ENCODE measurements at regions not wholly inside any gene's neighbourhood (a gene's known extent, or its start where the extent isn't known, plus 50 kb on each side); places are given as distances from the start of the nearest gene placed in this dataset.

DNA sequence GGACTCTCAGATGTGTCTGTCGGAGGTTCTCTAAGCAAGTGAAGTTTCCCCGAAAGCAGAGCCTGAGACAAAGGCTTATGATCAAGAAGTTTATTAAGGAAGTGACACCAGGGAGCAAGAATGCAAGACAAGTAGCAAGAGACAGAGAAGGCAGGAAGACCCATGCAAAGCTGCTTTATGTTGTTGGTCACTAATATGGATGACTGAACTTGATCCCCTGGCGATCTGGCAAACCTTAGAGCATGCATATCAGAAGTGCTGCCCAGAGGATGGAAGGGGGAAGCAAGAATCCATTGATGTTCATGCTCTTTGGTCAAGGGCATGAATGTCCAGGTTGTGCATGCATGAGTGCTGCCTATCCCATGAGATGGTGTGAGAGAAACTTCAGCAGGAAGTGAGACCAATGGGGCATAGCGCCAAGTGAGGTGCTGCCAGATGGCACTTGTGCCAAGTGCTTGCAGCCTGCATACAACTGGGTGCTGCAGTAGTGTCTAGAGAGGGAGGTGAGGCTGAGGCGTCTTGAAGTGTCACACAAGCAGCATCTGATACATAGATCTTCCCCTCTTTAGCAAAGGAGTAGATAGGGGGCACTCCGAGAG, 176.5 kb downstream of the SALL1 start:
- Mint-ChIP-seq H3K36me3 (ENCODE audit: unreplicated experiment) (no peaks in the 10 kb centered on the region), H3K27ac (ENCODE audit: unreplicated experiment) (no peak overlapping the region), H3K4me1 (ENCODE audit: unreplicated experiment) (no peaks in the 10 kb centered on the region), H3K4me3 (ENCODE audit: unreplicated experiment) (no peak overlapping the region), H3K9me3 (ENCODE audit: unreplicated experiment) (peaks cover 11% of the 10 kb centered on the region), H3K27me3 (ENCODE audit: unreplicated experiment) (no peaks in the 10 kb centered on the region)
- TF ChIP-seq, protein P1, sequence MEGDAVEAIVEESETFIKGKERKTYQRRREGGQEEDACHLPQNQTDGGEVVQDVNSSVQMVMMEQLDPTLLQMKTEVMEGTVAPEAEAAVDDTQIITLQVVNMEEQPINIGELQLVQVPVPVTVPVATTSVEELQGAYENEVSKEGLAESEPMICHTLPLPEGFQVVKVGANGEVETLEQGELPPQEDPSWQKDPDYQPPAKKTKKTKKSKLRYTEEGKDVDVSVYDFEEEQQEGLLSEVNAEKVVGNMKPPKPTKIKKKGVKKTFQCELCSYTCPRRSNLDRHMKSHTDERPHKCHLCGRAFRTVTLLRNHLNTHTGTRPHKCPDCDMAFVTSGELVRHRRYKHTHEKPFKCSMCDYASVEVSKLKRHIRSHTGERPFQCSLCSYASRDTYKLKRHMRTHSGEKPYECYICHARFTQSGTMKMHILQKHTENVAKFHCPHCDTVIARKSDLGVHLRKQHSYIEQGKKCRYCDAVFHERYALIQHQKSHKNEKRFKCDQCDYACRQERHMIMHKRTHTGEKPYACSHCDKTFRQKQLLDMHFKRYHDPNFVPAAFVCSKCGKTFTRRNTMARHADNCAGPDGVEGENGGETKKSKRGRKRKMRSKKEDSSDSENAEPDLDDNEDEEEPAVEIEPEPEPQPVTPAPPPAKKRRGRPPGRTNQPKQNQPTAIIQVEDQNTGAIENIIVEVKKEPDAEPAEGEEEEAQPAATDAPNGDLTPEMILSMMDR (IDR thresholded peaks at IDR 0.05), result no peak
- DNase-seq (ENCODE audit: extremely low spot score, unreplicated experiment), result no peak

DNA sequence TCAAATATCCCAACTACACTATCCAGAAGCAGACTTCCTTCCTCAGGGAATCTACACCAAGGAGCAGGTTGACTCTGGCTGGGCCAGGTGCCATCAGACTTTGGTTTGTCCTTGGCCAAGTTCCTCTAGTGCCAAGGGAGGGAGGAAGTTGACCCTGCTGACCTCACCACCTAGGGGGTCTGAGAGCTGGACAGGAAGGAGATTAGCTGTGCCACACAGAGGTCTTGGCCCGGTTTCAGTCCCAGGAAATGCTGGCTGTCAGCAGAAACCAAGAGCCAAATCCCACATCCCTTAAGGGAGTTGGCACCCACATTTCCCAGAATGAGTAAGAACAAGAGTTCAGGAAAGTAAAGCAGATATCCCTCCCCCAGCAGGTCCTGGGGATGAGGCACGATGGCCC, 178.2 kb downstream of the SALL1 start:
- Mint-ChIP-seq H3K27me3 (ENCODE audit: unreplicated experiment) (no peaks in the 10 kb centered on the region), H3K4me3 (ENCODE audit: unreplicated experiment) (no peak overlapping the region), H3K4me1 (ENCODE audit: unreplicated experiment) (no peaks in the 10 kb centered on the region), H3K27ac (ENCODE audit: unreplicated experiment) (no peak overlapping the region), H3K36me3 (ENCODE audit: unreplicated experiment) (no peaks in the 10 kb centered on the region), H3K9me3 (ENCODE audit: unreplicated experiment) (peaks cover 11% of the 10 kb centered on the region)
- TF ChIP-seq, protein P1 (IDR thresholded peaks at IDR 0.05), result no peak
- DNase-seq (ENCODE audit: extremely low spot score, unreplicated experiment), result no peak

DNA sequence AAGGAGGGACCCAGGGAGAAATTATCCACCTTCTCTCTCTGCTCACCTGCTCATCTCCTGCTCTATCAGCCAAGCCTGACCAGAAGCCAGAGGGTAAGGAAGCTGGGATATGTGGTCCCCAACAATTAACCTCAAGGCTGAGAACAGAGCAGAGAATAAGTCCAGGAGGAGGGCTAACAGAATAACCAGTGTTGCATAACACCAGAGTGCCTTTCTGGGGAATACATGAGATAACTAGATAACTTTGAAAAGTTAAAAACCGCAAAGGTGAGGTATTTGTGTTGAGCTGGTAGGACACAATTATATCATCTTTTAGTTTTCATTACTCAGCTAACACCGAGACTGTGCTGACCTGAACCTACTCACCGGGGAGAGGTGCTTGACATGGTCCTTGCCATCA, 180.8 kb downstream of the SALL1 start:
- Mint-ChIP-seq H3K4me1 (ENCODE audit: unreplicated experiment) (no peaks in the 10 kb centered on the region), H3K27me3 (ENCODE audit: unreplicated experiment) (no peaks in the 10 kb centered on the region), H3K36me3 (ENCODE audit: unreplicated experiment) (no peaks in the 10 kb centered on the region), H3K27ac (ENCODE audit: unreplicated experiment) (no peak overlapping the region), H3K4me3 (ENCODE audit: unreplicated experiment) (no peak overlapping the region), H3K9me3 (ENCODE audit: unreplicated experiment) (peaks cover 8% of the 10 kb centered on the region)
- TF ChIP-seq, protein P1 (IDR thresholded peaks at IDR 0.05), result no peak
- no peak for DNase-seq (ENCODE audit: extremely low spot score, unreplicated experiment)

DNA sequence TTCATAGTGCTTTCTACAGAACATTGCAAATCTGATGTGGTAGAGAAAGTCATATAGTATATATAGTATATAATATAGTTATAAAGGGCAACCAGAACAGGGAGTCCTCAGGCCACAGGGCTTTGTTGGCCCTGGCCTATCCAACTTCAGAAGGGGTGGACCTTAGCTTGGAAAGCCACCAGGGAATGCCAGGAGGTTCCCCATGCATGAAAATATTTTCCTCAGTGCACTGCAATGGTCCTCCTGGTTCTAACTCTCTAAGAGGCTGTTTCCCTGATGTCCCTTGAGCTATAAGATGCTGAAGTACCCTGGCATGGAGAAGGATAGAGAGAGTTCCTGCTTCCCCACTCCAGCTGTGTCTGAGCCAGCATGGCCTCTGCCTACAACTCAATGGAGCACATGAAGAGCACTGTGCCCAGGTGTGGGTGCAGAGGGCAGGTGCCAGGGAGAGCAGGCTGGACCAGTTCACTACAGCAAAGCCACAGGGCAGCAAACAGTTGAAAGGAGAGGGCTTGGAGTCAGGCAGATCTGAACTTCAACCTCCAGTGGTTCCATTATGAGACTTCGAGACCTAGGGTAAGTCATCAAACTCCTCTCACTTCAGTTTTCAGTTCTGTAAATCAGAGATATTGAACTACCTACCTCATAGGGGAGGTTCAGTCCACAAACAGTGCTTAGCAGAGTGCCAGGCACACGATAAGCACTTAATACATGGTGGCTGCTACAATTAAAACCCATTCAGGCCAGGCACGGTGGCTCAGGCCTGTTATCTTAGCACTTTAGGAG, 183.1 kb downstream of the SALL1 start:
- no peaks in the 10 kb centered on the region for H3K27me3 Mint-ChIP-seq (ENCODE audit: unreplicated experiment)
- no peak overlapping the region for H3K4me3 Mint-ChIP-seq (ENCODE audit: unreplicated experiment)
- TF ChIP-seq, protein P1 (IDR thresholded peaks at IDR 0.05), result no peak
- H3K4me1 Mint-ChIP-seq (ENCODE audit: unreplicated experiment), result no peaks in the 10 kb centered on the region
- H3K36me3 Mint-ChIP-seq (ENCODE audit: unreplicated experiment), result no peaks in the 10 kb centered on the region
- H3K27ac Mint-ChIP-seq (ENCODE audit: unreplicated experiment), result no peak overlapping the region
- no peak for DNase-seq (ENCODE audit: extremely low spot score, unreplicated experiment)
- peaks cover 5% of the 10 kb centered on the region for H3K9me3 Mint-ChIP-seq (ENCODE audit: unreplicated experiment)

DNA sequence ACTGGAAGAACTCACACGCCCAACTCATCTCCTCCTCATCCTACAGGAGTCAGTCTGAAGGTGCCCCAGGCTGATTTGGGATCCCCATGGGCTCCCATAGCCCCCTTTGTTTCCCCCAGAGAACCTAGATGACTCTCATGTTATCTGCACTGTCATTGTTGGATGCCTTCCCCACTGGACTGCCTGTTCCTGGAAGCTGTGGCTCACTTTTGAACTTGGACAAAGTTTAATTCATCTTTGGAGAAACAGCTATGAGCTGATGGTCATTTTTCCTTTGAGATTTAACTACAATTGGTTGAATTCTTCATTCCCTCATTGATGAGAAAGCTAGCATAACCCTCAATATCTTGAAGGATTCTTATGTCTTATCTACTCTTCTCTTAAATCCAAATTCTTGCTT, 186.6 kb downstream of the SALL1 start:
- Mint-ChIP-seq H3K4me1 (ENCODE audit: unreplicated experiment) (no peaks in the 10 kb centered on the region), H3K27me3 (ENCODE audit: unreplicated experiment) (no peaks in the 10 kb centered on the region), H3K9me3 (ENCODE audit: unreplicated experiment) (no peaks in the 10 kb centered on the region), H3K4me3 (ENCODE audit: unreplicated experiment) (no peak overlapping the region), H3K36me3 (ENCODE audit: unreplicated experiment) (no peaks in the 10 kb centered on the region), H3K27ac (ENCODE audit: unreplicated experiment) (no peak overlapping the region)
- no peak for DNase-seq (ENCODE audit: extremely low spot score, unreplicated experiment)
- TF ChIP-seq, protein P1 (IDR thresholded peaks at IDR 0.05), result no peak
